Endothelial cell of umbilical vein (primary cell): ENCODE measurements at regions not wholly inside any gene's neighbourhood (a gene's known extent, or its start where the extent isn't known, plus 50 kb on each side); places are given as distances from the start of the nearest gene placed in this dataset.

ENCODE experiments used
- BruUV-seq: library from RNA; stranded (reverse); fragments of 400-500 nt; replicated peaks from 2 replicates; lab custom pipeline; 2021; lab: Mats Ljungman, UMichigan
- CTCF ChIA-PET: fragments of 300-600, 350-600 bp; sonication (Branson Sonifier 250); formaldehyde crosslinking; loops from one replicate; lab custom pipeline; 2021; ENCODE audit warnings: antibody characterized with exemption, inconsistent platforms; lab: Charles Lee
- POLR2A ChIA-PET: fragments of 300-600, 350-600 bp; sonication (Branson Sonifier 250); formaldehyde crosslinking; loops from one replicate; lab custom pipeline; 2021; ENCODE audit warnings: antibody characterized with exemption, inconsistent platforms; lab: Charles Lee
- DNase-seq: peaks from one replicate; pipeline ENCODE4 v3.0.0-alpha.2; 2011; ENCODE audit warnings: low read depth, low spot score
- FAIRE-seq: peaks from 2 replicates; lab custom pipeline; 2011; peaks lifted over from hg19 to GRCh38; lab: Jason Lieb, UNC
- H2AFZ ChIP-seq: 2 replicates; pipeline ENCODE4 v1.6.0; 2012; ENCODE audit warnings: low read depth, low read length, control low read depth, inconsistent platforms
- H3K27ac ChIP-seq: 2 replicates; pipeline ENCODE4 v1.5.1; 2011; ENCODE audit warnings: low read depth, mild to moderate bottlenecking, control low read depth, low read length, moderate library complexity; ENCODE audit not compliant: insufficient read depth
- H3K27me3 ChIP-seq, 2 experiments: 2 replicates each; pipeline versions ENCODE4 v1.6.0 to v1.6.1; 2011; ENCODE audit warnings: low read length in 2 of 2, mixed read lengths in 1 of 2; ENCODE audit not compliant: control insufficient read depth in 2 of 2, insufficient read depth in 2 of 2
- H3K36me3 ChIP-seq, 2 experiments: 2 replicates in 1 of 2; 3 replicates in 1 of 2; pipeline ENCODE4 v1.5.1; 2011; ENCODE audit warnings: low read length in 2 of 2, mild to moderate bottlenecking in 1 of 2, moderate library complexity in 1 of 2; ENCODE audit not compliant: control insufficient read depth in 2 of 2, insufficient read depth in 2 of 2; ENCODE audit errors: extremely low read depth in 1 of 2
- H3K4me1 ChIP-seq: 3 replicates; pipeline ENCODE4 v1.5.1; 2011; ENCODE audit warnings: mild to moderate bottlenecking, low read length; ENCODE audit not compliant: control insufficient read depth, insufficient read depth; ENCODE audit errors: extremely low read depth
- H3K4me2 ChIP-seq: 2 replicates; pipeline ENCODE4 v1.6.1; 2011; ENCODE audit warnings: low read length, control low read depth, mixed read lengths; ENCODE audit not compliant: insufficient read depth
- H3K4me3 ChIP-seq, 3 experiments: fragments of 200-600 bp in 1 of 3; sonication (generic), shearing (Covaris generic) in 1 of 3; replicated peaks in 1 of 3; 2 replicates each; pipeline ENCODE4 v1.5.1; 2011 to 2016; ENCODE audit warnings: control low read depth in 3 of 3, low read length in 3 of 3, mild to moderate bottlenecking in 2 of 3, inconsistent platforms in 1 of 3, low read depth in 1 of 3, moderate library complexity in 1 of 3; ENCODE audit not compliant: insufficient read depth in 1 of 3
- H3K79me2 ChIP-seq: 2 replicates; pipeline ENCODE4 v1.6.0; 2012; ENCODE audit warnings: low read length, inconsistent platforms; ENCODE audit not compliant: control insufficient read depth, insufficient read depth
- H3K9ac ChIP-seq: replicated peaks from 2 replicates; pipeline ENCODE3; 2011; ENCODE audit warnings: low read length, control low read depth; ENCODE audit not compliant: insufficient read depth; ENCODE audit errors: extremely low read depth
- H3K9me1 ChIP-seq: replicated peaks from 3 replicates; pipeline ENCODE4 v1.6.0; 2011; ENCODE audit warnings: mild to moderate bottlenecking, low read length; ENCODE audit not compliant: control insufficient read depth, insufficient read depth; ENCODE audit errors: extremely low read depth
- H3K9me3 ChIP-seq: replicated peaks from 2 replicates; pipeline ENCODE4 v1.5.1; 2012; ENCODE audit warnings: low read length, inconsistent platforms; ENCODE audit not compliant: control insufficient read depth, insufficient read depth
- H4K20me1 ChIP-seq: replicated peaks from 2 replicates; pipeline ENCODE3; 2011; ENCODE audit warnings: mild to moderate bottlenecking, low read length; ENCODE audit not compliant: control insufficient read depth, insufficient read depth; ENCODE audit errors: extremely low read depth
- EZH2 ChIP-seq: IDR thresholded peaks from 2 replicates; pipeline ENCODE4 v1.6.1; 2012; ENCODE audit warnings: borderline replicate concordance, low read depth, mild to moderate bottlenecking, moderate library complexity, low read length, inconsistent platforms; ENCODE audit not compliant: severe bottlenecking
- FOS ChIP-seq: IDR thresholded peaks from 2 replicates; pipeline ENCODE4 v1.6.1; 2011; ENCODE audit warnings: mild to moderate bottlenecking, low read length, moderate library complexity, borderline replicate concordance; ENCODE audit not compliant: insufficient read depth
- GATA2 ChIP-seq: IDR thresholded peaks from 2 replicates; pipeline ENCODE4 v1.7.0; 2011; ENCODE audit warnings: low read depth, mild to moderate bottlenecking, moderate library complexity, mixed read lengths, low read length; ENCODE audit not compliant: insufficient read length, insufficient read depth
- JUN ChIP-seq: IDR thresholded peaks from 2 replicates; pipeline ENCODE4 v1.6.1; 2011; ENCODE audit warnings: borderline replicate concordance, low read depth; ENCODE audit not compliant: insufficient read length, insufficient read depth
- MYC ChIP-seq: IDR thresholded peaks from one replicate; pipeline ENCODE4 v1.6.1; 2011; ENCODE audit warnings: mild to moderate bottlenecking, low read depth, low read length
- POLR2A ChIP-seq: IDR thresholded peaks from 2 replicates; pipeline ENCODE4 v1.6.1; 2012; ENCODE audit warnings: low read depth, mild to moderate bottlenecking, control low read depth, low read length
- dilution Hi-C: fragments of 300-500 bp; cut with MboI; formaldehyde crosslinking; loops from one replicate; pipeline ENCODE4 v1.15.0; 2019; ENCODE audit warnings: low sequenced_read_pairs; ENCODE audit not compliant: extremely low pct_ligation_motif_present
- intact Hi-C: fragments of 100-400 bp; cut with micrococcal nuclease; formaldehyde crosslinking; loops from one replicate; pipeline ENCODE4 v1.10.0; 2022
- TF ChIP-seq, protein P1 (sequence below), 2 donors: IDR thresholded peaks; 1 replicate in 1 of 2; 2 replicates in 1 of 2; pipeline ENCODE4 v1.5.1; 2011; ENCODE audit warnings: low read length in 2 of 2, mild to moderate bottlenecking in 2 of 2, moderate library complexity in 2 of 2, control low read depth in 1 of 2, inconsistent platforms in 1 of 2, low read depth in 1 of 2; ENCODE audit not compliant: insufficient read depth in 1 of 2; ENCODE audit errors: extremely low read depth in 1 of 2

DNA sequence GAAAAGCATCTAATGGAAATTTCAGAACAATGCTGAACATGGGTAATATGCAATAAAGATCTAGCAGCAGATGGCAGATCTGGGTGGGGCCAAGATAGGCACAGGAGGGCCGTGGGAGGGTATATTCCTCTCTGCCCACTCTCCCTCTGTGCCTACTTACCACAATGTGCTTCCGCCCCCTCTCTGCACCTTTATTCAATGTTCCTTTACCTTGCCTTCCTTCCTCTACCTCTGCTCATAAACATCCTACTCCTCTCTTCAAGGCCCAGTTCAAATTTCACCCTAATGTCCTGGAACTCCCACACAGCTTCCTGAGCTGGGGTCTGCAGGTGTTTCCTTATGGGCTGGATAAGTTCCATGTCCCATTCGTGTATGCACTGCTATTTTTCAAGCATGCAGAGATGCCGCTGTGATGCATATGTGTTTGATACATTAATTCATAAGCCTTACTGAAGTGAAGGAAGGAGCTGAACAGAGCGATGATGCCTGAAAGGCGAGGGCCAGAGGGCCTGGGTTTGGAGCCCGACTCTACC is 65.6 kb upstream of the EDEM3 start:
- H3K27ac ChIP-seq: no peak overlapping the region
- H3K4me3 ChIP-seq: no peak overlapping the region
- intact Hi-C loops: no loop called here
- H3K36me3 ChIP-seq: no peaks in the 10 kb centered on the region
- ChIA-PET POLR2A (no interaction called here), CTCF (interaction anchor here (1.2 kb wide), 1 partner anchor 10 kb away, joined by 3 read pairs; no protein-coding TSS in a partner anchor)
- no peak for TF ChIP-seq GATA2
- TF ChIP-seq FOS: no peak
- TF ChIP-seq POLR2A: no peak
- TF ChIP-seq, protein P1, sequence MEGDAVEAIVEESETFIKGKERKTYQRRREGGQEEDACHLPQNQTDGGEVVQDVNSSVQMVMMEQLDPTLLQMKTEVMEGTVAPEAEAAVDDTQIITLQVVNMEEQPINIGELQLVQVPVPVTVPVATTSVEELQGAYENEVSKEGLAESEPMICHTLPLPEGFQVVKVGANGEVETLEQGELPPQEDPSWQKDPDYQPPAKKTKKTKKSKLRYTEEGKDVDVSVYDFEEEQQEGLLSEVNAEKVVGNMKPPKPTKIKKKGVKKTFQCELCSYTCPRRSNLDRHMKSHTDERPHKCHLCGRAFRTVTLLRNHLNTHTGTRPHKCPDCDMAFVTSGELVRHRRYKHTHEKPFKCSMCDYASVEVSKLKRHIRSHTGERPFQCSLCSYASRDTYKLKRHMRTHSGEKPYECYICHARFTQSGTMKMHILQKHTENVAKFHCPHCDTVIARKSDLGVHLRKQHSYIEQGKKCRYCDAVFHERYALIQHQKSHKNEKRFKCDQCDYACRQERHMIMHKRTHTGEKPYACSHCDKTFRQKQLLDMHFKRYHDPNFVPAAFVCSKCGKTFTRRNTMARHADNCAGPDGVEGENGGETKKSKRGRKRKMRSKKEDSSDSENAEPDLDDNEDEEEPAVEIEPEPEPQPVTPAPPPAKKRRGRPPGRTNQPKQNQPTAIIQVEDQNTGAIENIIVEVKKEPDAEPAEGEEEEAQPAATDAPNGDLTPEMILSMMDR (IDR thresholded peaks at IDR 0.05; ENCODE audit: extremely low read depth in 1 of 2, insufficient read depth in 1 of 2, low read depth in 1 of 2, low read length in 2 of 2): no peak
- TF ChIP-seq MYC: no peak
- TF ChIP-seq EZH2: no peak
- TF ChIP-seq JUN: no peak
- no peak for FAIRE-seq
- no peaks in the 10 kb centered on the region for H3K79me2 ChIP-seq
- no peaks in the 10 kb centered on the region for H3K27me3 ChIP-seq
- H2AFZ ChIP-seq: no peak overlapping the region
- BruUV-seq: no TSS peak
- DNase-seq: peak; percentile 37
- dilution Hi-C loops: no loop called here
- H3K9ac ChIP-seq: no peak overlapping the region
- no peaks in the 10 kb centered on the region for H3K9me1 ChIP-seq
- H4K20me1 ChIP-seq: no peaks in the 10 kb centered on the region
- no peaks in the 10 kb centered on the region for H3K4me1 ChIP-seq
- H3K9me3 ChIP-seq: no peaks in the 10 kb centered on the region
- no peak overlapping the region for H3K4me2 ChIP-seq
